ENCODE measurements at regions not wholly inside any gene's neighbourhood (a gene's known extent, or its start where the extent isn't known, plus 50 kb on each side); places are given as distances from the start of the nearest gene placed in this dataset.

GRCh38 chr6:85395746-85396145 is 54.1 kb upstream of the NT5E start:
- Histone ChIP-seq H4K8ac (ENCODE audit: low read depth in 2 of 2, low read length in 2 of 2) (no peak overlapping the region), H3K9me3 (ENCODE audit: control insufficient read depth, insufficient read depth, low read length) (0 out of 2 replicates have a peak, but pooled peaks cover 3% of the 10 kb centered on the region), H4K20me1 (ENCODE audit: insufficient read depth, low read length) (no peaks in the 10 kb centered on the region), H3K14ac (replicated peaks; ENCODE audit: low read depth, low read length) (no peak overlapping the region), H2AFZ (replicated peaks; ENCODE audit: low read length, poor library complexity) (no peak overlapping the region), H3K4me2 (ENCODE audit: low read depth, low read length) (no peak overlapping the region), H2BK120ac (ENCODE audit: low read depth, low read length) (no peak overlapping the region), H3K18ac (ENCODE audit: low read depth, low read length) (no peak overlapping the region), H3K36me3 (ENCODE audit: control insufficient read depth, insufficient read depth, low read length) (no peaks in the 10 kb centered on the region), H3K9me1 (ENCODE audit: insufficient read depth, low read length) (0 out of 2 replicates have a peak, but pooled peaks cover 4% of the 10 kb centered on the region), H2AK5ac (ENCODE audit: low read depth, low read length) (no peak overlapping the region), H3K56ac (ENCODE audit: extremely low read depth, insufficient read depth, low read length) (no peak overlapping the region), H3K4me1 (ENCODE audit: control insufficient read depth, insufficient read depth, low read length) (peaks cover 7% of the 10 kb centered on the region), H3K27ac (ENCODE audit: insufficient read depth, low read length) (no peak overlapping the region), H3K79me1 (ENCODE audit: low read depth in 1 of 2, low read length in 2 of 2) (no peaks in the 10 kb centered on the region), H2AK9ac (replicated peaks; ENCODE audit: low read depth, low read length, poor library complexity) (no peak overlapping the region), H2BK20ac (ENCODE audit: low read depth, low read length) (no peak overlapping the region), H3K4me3 (ENCODE audit: insufficient read depth, low read depth, low read length) (no peak overlapping the region), H2BK5ac (ENCODE audit: low read depth, low read length, poor library complexity, severe bottlenecking) (no peak overlapping the region), H3K9ac (ENCODE audit: low read depth, low read length) (no peak overlapping the region), H4K5ac (ENCODE audit: low read depth, low read length) (no peak overlapping the region), H4K91ac (ENCODE audit: insufficient read depth, low read depth, low read length) (no peak overlapping the region), H3K4ac (ENCODE audit: low read depth, low read length) (no peak overlapping the region), H3K23ac (ENCODE audit: low read depth, low read length) (no peak overlapping the region), H3K27me3 (ENCODE audit: control insufficient read depth, insufficient read depth, low read length) (no peaks in the 10 kb centered on the region), H2BK15ac (ENCODE audit: low read depth, low read length) (no peak overlapping the region)
- ChIA-PET POLR2A (ENCODE audit: unreplicated experiment) (no interaction called here), CTCF (interaction anchor here (0.6 kb wide), 1 partner anchor 117 kb away, joined by 6 read pairs; no protein-coding TSS in a partner anchor)
- BruUV-seq (replicated peaks) = no TSS peak
- no peak for ATAC-seq (ENCODE audit: low read depth)
- no peak for DNase-seq
- TF ChIP-seq SMC3 (IDR thresholded peaks at IDR 0.05; ENCODE audit: low read depth, low read length) (no peak), RCOR1 (IDR thresholded peaks at IDR 0.05; ENCODE audit: insufficient replicate concordance, low read length) (no peak), FOS (IDR thresholded peaks at IDR 0.05; ENCODE audit: low read depth, low read length) (no peak), MAZ (IDR thresholded peaks at IDR 0.05; ENCODE audit: borderline replicate concordance, low read depth, low read length) (no peak), MAFK (IDR thresholded peaks at IDR 0.05; ENCODE audit: low read depth, low read length) (no peak), CTCF (conservative IDR thresholded peaks at IDR 0.05; ENCODE audit: low read depth, low read length) (no peak), POLR2A (IDR thresholded peaks at IDR 0.05; ENCODE audit: low read depth, low read length) (no peak), RFX5 (IDR thresholded peaks at IDR 0.05; ENCODE audit: low read depth, low read length) (no peak), CHD1 (IDR thresholded peaks at IDR 0.05; ENCODE audit: low read depth, low read length) (no peak), ELK1 (IDR thresholded peaks at IDR 0.05; ENCODE audit: borderline replicate concordance, low read depth, low read length) (no peak), BHLHE40 (IDR thresholded peaks at IDR 0.05; ENCODE audit: low read depth, low read length) (no peak), USF2 (IDR thresholded peaks at IDR 0.05; ENCODE audit: low read depth, low read length) (no peak), NFE2L2 (IDR thresholded peaks at IDR 0.05; ENCODE audit: low read depth, low read length) (no peak), CEBPB (IDR thresholded peaks at IDR 0.05; ENCODE audit: low read depth, low read length) (no peak), MXI1 (IDR thresholded peaks at IDR 0.05; ENCODE audit: borderline replicate concordance, low read depth, low read length) (no peak), RAD21 (IDR thresholded peaks at IDR 0.05; ENCODE audit: low read length) (no peak)
- intact Hi-C loops (cut with micrococcal nuclease) (no loop called here), in situ Hi-C loops (cut with MboI; ENCODE audit: low sequenced_read_pairs) (no loop called here), dilution Hi-C loops (cut with HindIII; ENCODE audit: low sequenced_read_pairs, unreplicated experiment) (no loop called here)

Data from IMR-90 (cell line).